Effector memory CD4-positive, alpha-beta T cell (primary cell): ENCODE measurements at regions not wholly inside any gene's neighbourhood (a gene's known extent, or its start where the extent isn't known, plus 50 kb on each side); places are given as distances from the start of the nearest gene placed in this dataset.

ENCODE experiments used
- DNase-seq, 3 donors: peaks; one replicate each; pipeline ENCODE4 v3.0.0-alpha.2; 2020
- H3K27ac ChIP-seq: 2 replicates; pipeline ENCODE4 v1.7.0; 2013; ENCODE audit warnings: mild to moderate bottlenecking, low read length, moderate library complexity; ENCODE audit not compliant: insufficient read depth, poor library complexity, severe bottlenecking
- H3K27me3 ChIP-seq: replicated peaks from 2 replicates; pipeline ENCODE4 v1.7.0; 2013; ENCODE audit warnings: mild to moderate bottlenecking, low read length; ENCODE audit not compliant: insufficient read depth, control insufficient read depth, poor library complexity, severe bottlenecking
- H3K36me3 ChIP-seq: 2 replicates; pipeline ENCODE4 v1.7.0; 2013; ENCODE audit warnings: mild to moderate bottlenecking, low read length, moderate library complexity; ENCODE audit not compliant: control insufficient read depth, insufficient read depth
- H3K4me1 ChIP-seq: 2 replicates; pipeline ENCODE4 v1.7.0; 2013; ENCODE audit warnings: low read length, mild to moderate bottlenecking; ENCODE audit not compliant: control insufficient read depth, insufficient read depth, poor library complexity, severe bottlenecking
- H3K4me3 ChIP-seq: 2 replicates; pipeline ENCODE4 v1.7.0; 2013; ENCODE audit warnings: low read length, low read depth, mild to moderate bottlenecking; ENCODE audit not compliant: insufficient read depth, poor library complexity, severe bottlenecking
- H3K9me3 ChIP-seq: 2 replicates; pipeline ENCODE4 v1.7.0; 2013; ENCODE audit warnings: mild to moderate bottlenecking, low read length, moderate library complexity; ENCODE audit not compliant: control insufficient read depth

GRCh38 chr2:180219491-180219890, 212.4 kb upstream of the CWC22 start:
- no peak for DNase-seq
- no peak overlapping the region for H3K4me3 ChIP-seq
- H3K27me3 ChIP-seq = no peaks in the 10 kb centered on the region
- H3K9me3 ChIP-seq = no peaks in the 10 kb centered on the region
- H3K27ac ChIP-seq = no peak overlapping the region
- H3K36me3 ChIP-seq = no peaks in the 10 kb centered on the region
- no peaks in the 10 kb centered on the region for H3K4me1 ChIP-seq

- Histone ChIP-seq H3K4me1 (no peaks in the 10 kb centered on the region), H3K27ac (no peak overlapping the region), H3K9me3 (no peaks in the 10 kb centered on the region), H3K4me3 (no peak overlapping the region), H3K36me3 (no peaks in the 10 kb centered on the region), H3K27me3 (no peaks in the 10 kb centered on the region)
- no peak for DNase-seq
Measured at GRCh38 chr2:180208841-180209240, 201.7 kb upstream of the CWC22 start.

GRCh38 chr2:180205621-180206235, 198.6 kb upstream of the CWC22 start:
- Histone ChIP-seq H3K4me3 (no peak overlapping the region), H3K9me3 (no peaks in the 10 kb centered on the region), H3K27ac (no peak overlapping the region), H3K36me3 (no peaks in the 10 kb centered on the region), H3K27me3 (no peaks in the 10 kb centered on the region), H3K4me1 (no peaks in the 10 kb centered on the region)
- DNase-seq = no peak

GRCh38 chr2:180203972-180204371, 196.9 kb upstream of the CWC22 start:
- Histone ChIP-seq H3K4me3 (no peak overlapping the region), H3K36me3 (no peaks in the 10 kb centered on the region)
- no peak for DNase-seq

GRCh38 chr2:180202467-180202951, 195.4 kb upstream of the CWC22 start:
- Histone ChIP-seq H3K4me1 (no peaks in the 10 kb centered on the region), H3K36me3 (no peaks in the 10 kb centered on the region), H3K27ac (no peak overlapping the region), H3K9me3 (no peaks in the 10 kb centered on the region), H3K27me3 (no peaks in the 10 kb centered on the region), H3K4me3 (no peak overlapping the region)
- no peak for DNase-seq

More at GRCh38 chr2:180203972-180204371, 196.9 kb upstream of the CWC22 start:
- Histone ChIP-seq H3K27me3 (no peaks in the 10 kb centered on the region), H3K4me1 (no peaks in the 10 kb centered on the region), H3K27ac (no peak overlapping the region), H3K9me3 (no peaks in the 10 kb centered on the region)

- Histone ChIP-seq H3K4me1 (no peaks in the 10 kb centered on the region), H3K4me3 (no peak overlapping the region)
- DNase-seq = no peak
Measured at GRCh38 chr2:180196419-180196977, 189.4 kb upstream of the CWC22 start.

GRCh38 chr2:180195847-180196246, 188.8 kb upstream of the CWC22 start:
- Histone ChIP-seq H3K4me3 (no peak overlapping the region), H3K27me3 (no peaks in the 10 kb centered on the region), H3K27ac (no peak overlapping the region), H3K4me1 (no peaks in the 10 kb centered on the region), H3K36me3 (no peaks in the 10 kb centered on the region), H3K9me3 (no peaks in the 10 kb centered on the region)
- no peak for DNase-seq

More at GRCh38 chr2:180196419-180196977, 189.4 kb upstream of the CWC22 start:
- H3K27ac ChIP-seq = no peak overlapping the region
- H3K9me3 ChIP-seq = no peaks in the 10 kb centered on the region
- H3K27me3 ChIP-seq = no peaks in the 10 kb centered on the region
- no peaks in the 10 kb centered on the region for H3K36me3 ChIP-seq

- no peak for DNase-seq
- Histone ChIP-seq H3K36me3 (no peaks in the 10 kb centered on the region), H3K9me3 (no peaks in the 10 kb centered on the region), H3K4me3 (no peak overlapping the region), H3K27ac (no peak overlapping the region), H3K4me1 (no peaks in the 10 kb centered on the region), H3K27me3 (no peaks in the 10 kb centered on the region)
Measured at GRCh38 chr2:180191432-180192124, 184.5 kb upstream of the CWC22 start.

- Histone ChIP-seq H3K4me3 (no peak overlapping the region), H3K4me1 (no peaks in the 10 kb centered on the region), H3K9me3 (no peaks in the 10 kb centered on the region), H3K36me3 (no peaks in the 10 kb centered on the region), H3K27me3 (no peaks in the 10 kb centered on the region), H3K27ac (no peak overlapping the region)
- DNase-seq = no peak
Measured at GRCh38 chr2:180190851-180191250, 183.8 kb upstream of the CWC22 start.

GRCh38 chr2:180187611-180188010, 180.5 kb upstream of the CWC22 start:
- Histone ChIP-seq H3K27ac (no peak overlapping the region), H3K27me3 (no peaks in the 10 kb centered on the region), H3K9me3 (no peaks in the 10 kb centered on the region), H3K4me3 (no peak overlapping the region), H3K36me3 (no peaks in the 10 kb centered on the region), H3K4me1 (no peaks in the 10 kb centered on the region)
- no peak for DNase-seq
